ENCODE measurements at regions not wholly inside any gene's neighbourhood (a gene's known extent, or its start where the extent isn't known, plus 50 kb on each side); places are given as distances from the start of the nearest gene placed in this dataset.
"Not testable (repeated sequence)": the region's sequence is repeated elsewhere in the genome, so short reads cannot be mapped to it uniquely, and the experiment has no call there.

DNA sequence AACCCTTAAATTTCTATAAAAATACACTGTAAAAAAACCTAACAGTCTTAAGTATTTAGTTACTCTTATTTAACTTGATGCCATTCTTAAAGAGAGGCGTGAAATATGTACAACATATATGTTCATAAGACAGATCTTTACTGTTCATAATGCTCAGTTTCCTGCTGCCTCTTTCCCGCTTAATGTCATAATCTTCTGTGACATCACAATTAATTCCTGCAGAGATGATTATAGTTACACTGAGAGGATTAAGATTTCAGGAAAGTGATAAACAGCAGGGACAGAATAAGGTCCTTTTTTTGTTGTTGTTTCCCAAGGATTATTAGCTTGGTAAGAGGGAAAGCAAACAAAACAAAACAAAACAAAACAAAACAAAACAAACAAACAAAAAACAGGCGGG lies 801.4 kb downstream of the FLRT2 start:
- TF ChIP-seq, protein P1, sequence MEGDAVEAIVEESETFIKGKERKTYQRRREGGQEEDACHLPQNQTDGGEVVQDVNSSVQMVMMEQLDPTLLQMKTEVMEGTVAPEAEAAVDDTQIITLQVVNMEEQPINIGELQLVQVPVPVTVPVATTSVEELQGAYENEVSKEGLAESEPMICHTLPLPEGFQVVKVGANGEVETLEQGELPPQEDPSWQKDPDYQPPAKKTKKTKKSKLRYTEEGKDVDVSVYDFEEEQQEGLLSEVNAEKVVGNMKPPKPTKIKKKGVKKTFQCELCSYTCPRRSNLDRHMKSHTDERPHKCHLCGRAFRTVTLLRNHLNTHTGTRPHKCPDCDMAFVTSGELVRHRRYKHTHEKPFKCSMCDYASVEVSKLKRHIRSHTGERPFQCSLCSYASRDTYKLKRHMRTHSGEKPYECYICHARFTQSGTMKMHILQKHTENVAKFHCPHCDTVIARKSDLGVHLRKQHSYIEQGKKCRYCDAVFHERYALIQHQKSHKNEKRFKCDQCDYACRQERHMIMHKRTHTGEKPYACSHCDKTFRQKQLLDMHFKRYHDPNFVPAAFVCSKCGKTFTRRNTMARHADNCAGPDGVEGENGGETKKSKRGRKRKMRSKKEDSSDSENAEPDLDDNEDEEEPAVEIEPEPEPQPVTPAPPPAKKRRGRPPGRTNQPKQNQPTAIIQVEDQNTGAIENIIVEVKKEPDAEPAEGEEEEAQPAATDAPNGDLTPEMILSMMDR (IDR thresholded peaks at IDR 0.05; ENCODE audit: low read depth, low read length, missing control alignments): no peak
- no peak overlapping the region for H3K4me3 ChIP-seq (ENCODE audit: low read depth, low read length)
- no peak for DNase-seq (ENCODE audit: low read depth)

GRCh38 chr14:86321151-86321550 lies 791.2 kb downstream of the FLRT2 start:
- no peak for DNase-seq (ENCODE audit: low read depth)
- no peak overlapping the region for H3K4me3 ChIP-seq (ENCODE audit: low read depth, low read length)
- TF ChIP-seq, protein P1 (IDR thresholded peaks at IDR 0.05; ENCODE audit: low read depth, low read length, missing control alignments): no peak

GRCh38 chr14:86312154-86312665 lies 782.3 kb downstream of the FLRT2 start:
- not testable (repeated sequence) for DNase-seq (ENCODE audit: low read depth)

DNA sequence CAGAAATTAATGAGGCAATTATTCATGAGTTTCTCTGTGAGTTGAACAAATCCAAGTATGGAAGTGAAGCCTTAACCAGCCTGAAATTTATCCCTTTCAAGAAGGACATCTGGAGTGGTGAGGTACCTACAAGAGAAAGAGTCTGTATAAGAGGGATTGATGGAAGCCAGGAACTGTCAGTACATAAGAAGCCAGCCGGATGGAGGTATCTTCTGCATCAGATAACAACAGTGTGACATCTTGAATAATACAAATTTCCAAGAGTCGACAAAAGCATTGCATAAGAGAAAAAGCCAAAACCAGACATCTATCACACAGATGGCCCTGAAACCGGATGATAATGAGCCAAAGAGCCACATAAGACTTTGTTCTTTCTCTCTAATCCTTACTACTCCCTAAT lies 781.2 kb downstream of the FLRT2 start:
- TF ChIP-seq, protein P1 (IDR thresholded peaks at IDR 0.05; ENCODE audit: low read depth, low read length, missing control alignments): no peak
- DNase-seq (ENCODE audit: low read depth): no peak
- H3K4me3 ChIP-seq (ENCODE audit: low read depth, low read length): no peak overlapping the region

More at GRCh38 chr14:86312154-86312665, 782.3 kb downstream of the FLRT2 start:
- not testable (repeated sequence) for H3K4me3 ChIP-seq (ENCODE audit: low read depth, low read length)

DNA sequence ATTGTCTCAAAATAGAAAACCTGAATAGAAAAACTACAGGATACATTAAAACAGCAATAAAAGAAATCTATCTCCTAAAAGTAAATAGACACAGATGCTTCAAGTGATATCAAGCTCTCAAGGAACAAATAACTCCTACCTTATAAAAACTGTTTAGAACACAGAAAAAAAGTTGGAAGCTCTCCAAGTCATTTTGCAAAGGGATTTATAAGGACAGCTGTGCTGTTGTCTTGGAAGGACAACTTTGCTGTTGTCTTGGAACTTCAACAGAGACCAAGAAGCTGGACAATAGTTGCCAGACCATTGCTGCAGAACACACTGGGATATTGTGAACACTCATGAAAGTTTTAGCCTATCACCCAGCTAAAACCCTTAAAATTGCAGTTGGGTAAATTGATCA lies 780.7 kb downstream of the FLRT2 start:
- H3K4me3 ChIP-seq (ENCODE audit: low read depth, low read length): no peak overlapping the region
- no peak for DNase-seq (ENCODE audit: low read depth)
- TF ChIP-seq, protein P1 (IDR thresholded peaks at IDR 0.05; ENCODE audit: low read depth, low read length, missing control alignments): no peak

DNA sequence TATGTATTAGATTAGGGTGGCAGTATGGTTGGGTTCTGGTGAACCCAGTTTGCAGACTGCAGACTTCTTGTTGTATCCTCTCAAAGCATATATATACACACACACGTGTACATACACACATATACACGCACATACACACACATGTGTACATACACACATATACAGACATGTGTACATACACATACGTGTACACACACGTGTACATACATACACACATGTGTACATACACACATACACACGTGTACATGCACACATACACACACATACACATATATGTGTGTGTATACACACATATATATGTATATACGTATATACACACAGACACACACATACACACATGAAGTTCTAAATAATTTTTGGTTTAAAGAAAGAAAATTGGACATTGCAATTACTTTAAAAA lies 780.2 kb downstream of the FLRT2 start:
- no peak overlapping the region for H3K4me3 ChIP-seq (ENCODE audit: low read depth, low read length)
- DNase-seq (ENCODE audit: low read depth): no peak
- TF ChIP-seq, protein P1 (IDR thresholded peaks at IDR 0.05; ENCODE audit: low read depth, low read length, missing control alignments): no peak

- TF ChIP-seq, protein P1 (IDR thresholded peaks at IDR 0.05; ENCODE audit: low read depth, low read length, missing control alignments): no peak
- H3K4me3 ChIP-seq (ENCODE audit: low read depth, low read length): no peak overlapping the region
- no peak for DNase-seq (ENCODE audit: low read depth)
Observed at GRCh38 chr14:86305058-86305457, 775.1 kb downstream of the FLRT2 start.
